Activated T-helper 1 cell treated with anti-CD3 and anti-CD28 coated beads, Interleukin-2, amount 50 U/mL, for 16 hours (primary cell): ENCODE measurements at regions not wholly inside any gene's neighbourhood (a gene's known extent, or its start where the extent isn't known, plus 50 kb on each side); places are given as distances from the start of the nearest gene placed in this dataset.

Source experiments
- DNase-seq, 2 donors: peaks; one replicate each; pipeline ENCODE4 v3.0.0-alpha.2; 2020; ENCODE audit warnings: low read depth in 1 of 2, low spot score in 1 of 2

DNA sequence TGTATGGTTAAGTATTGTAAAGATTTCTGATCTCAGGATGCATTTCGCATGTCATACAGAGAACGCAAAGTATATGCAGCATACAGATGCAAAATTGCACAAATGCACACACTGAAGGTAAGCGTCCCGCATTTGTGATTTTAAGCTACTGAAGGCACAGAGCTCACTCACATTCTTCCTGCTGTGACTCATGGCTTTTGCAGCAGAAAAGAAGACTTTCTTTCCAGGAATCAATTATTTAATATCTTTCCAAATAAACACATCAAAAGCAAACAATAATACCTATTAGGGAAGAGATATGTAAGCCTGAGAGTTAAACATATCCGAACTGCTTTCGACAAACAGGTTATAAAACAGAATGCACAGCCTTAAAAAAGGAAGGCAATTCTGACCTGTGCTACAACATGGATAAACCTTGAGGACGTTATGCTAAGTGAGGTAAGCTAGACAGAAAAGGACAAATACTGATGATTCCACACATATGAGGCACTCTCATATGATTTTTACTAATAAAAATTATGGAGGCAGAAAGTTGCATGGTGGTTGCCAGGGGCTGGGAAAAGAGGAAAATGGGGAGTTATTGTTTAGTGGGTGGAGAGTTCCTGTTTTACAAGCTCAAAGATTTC, 109.0 kb downstream of the TFAP2A start:
- no peak for DNase-seq

DNA sequence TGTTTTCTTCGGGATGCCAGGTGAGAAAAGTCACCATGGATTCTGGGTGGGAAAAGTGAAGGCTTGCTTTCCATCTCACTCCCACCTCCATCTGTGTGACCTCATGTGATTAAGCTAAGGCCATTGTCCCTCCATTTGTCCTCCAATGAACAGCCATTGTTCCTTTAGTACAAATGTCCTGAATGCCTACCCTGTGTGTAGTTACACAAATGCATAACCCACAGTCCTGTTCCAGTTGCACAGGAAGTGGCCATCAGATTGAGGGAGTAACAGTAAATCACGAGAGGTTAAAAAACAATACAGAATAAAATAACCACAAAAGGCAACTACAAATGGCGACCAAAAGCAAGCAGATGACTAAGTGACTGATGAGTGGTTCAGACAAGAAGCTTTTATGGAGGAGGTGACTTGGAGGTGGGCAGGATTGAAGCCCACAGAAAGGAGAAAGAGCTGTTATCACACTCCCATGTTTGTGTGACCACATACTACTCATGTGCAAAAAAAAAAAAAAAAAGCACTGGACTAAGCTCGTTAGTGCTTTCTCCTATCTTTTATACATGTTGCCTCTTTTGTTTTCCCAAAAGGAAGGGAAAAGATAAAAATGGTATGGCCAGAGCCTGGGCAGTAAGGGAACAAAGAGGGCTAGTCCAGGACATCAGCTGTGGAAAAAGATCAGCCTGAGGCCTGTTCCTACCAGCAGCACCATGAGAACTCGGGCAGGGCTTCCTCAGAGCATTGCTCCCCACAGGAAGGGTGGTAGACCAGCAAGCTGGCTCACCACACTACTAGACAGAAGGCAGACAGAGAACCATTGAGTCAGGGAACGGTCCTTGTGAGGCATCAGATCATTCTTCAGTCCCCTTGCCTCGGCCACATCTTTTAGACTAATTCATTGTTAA, 111.0 kb downstream of the TFAP2A start:
- no peak for DNase-seq

DNA sequence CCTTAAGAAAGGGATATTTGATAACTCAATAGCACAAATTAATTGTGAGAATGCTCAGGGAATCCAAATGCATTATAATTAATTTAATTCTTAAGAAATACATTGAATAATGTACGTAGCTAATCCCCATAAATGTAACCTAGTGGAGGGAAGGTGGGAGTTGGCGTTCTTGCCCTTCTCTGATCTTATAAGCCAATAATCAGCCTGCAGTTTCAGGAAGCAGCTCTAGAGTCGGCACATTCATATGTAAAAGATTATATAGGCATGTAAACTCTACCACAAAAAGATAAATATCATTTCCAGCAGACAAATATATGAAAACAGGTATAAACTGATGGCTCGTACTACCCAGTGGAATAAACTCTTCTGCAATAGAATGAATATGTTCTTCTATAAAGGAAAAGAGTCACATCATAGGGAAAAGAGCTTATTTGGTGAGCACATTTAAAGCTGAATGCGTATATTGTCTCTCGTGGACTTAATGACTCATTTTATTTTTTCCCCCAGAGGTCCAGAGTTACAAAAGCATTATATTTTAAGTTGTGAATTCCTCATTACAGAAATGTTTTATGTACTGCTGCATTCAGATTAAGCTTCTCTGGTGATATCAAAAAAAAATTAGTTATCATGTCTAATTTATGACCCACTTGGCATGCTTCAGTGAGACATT, 112.2 kb downstream of the TFAP2A start:
- DNase-seq = no peak

DNA sequence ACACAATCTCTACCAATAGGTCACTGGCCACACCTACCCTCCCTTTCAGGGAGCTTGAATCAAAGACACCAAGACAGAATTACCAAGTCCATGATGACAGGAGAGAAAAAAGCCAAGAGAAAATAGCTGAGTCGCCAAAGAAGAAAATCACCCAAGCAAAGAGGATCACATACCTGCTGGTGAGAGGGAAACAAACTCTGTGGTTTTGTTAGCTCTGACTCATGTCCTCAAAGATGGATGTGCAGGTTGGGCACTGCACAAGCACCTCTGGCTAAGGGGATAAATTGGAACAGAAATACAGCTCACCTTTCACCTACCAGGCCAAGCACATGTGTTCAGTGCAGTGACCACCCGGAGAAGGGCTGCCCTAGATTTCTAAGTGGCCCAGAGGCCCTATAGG, 114.8 kb downstream of the TFAP2A start:
- no peak for DNase-seq

DNA sequence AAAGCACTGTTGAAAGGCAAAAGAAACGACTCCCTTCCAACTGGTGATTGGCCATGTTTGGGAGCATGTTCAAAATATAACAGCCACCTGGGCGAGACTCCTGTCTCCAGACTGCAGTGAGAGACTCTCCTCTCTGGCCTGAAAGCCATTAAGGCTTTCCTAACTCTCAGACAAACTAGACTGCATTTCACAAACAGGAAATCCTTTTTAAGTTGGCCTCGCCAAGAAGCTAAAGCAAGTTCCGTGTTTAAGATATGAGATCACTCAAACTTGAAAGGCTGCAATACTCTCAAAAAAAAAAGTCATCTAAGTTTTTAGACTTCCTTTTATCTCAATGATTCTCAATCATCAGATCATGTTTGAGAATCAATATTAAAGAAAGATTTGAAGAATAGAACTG, 117.0 kb downstream of the TFAP2A start:
- DNase-seq = no peak

DNA sequence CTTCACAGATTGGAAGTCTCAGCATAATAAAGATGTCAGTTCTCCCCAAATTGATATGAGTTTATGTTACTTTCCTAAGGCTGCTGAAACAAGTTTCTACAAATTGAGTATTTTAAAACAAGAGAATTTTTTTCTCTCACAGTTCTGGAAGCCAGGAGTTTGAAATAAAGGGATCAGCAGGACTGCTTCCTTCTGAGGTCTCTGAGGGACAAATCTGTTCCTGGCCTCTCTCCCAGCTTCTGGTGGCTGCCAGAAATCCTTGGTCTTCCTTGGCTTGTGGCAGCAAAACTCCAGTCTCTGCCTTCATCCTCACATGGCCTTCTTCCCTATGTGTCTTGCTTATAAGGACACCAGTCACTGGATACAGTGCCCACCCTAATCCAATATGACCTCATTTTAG, 136.1 kb downstream of the TFAP2A start:
- DNase-seq = no peak

DNA sequence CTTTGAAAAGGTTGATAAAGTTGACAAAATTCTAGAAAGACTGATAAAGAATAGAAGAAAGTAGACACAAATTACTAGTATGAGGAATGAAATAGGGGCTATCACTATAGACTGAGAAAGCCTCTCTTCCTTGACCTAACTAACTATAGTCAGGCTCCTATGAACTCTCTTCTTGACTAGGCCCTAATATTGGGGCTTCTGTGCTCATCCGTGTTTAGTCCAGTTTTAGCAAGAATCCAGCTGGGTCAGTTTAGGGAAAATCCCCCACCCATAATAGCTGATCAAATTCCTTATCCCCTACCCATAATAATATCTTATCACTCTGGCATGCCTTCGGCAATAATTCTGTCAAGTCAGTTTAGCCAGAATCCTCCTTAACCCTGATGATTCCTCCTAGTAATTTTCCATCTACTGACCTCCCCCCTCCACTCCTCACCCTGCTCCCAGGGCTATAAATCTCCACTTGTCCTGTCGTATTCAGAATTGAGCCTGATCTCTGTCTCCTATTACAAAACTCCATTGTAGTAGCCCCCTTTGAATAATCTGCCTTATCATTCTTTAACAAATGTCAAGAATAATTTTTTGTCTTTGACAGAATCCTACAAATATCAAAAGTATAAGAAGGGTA, 138.1 kb downstream of the TFAP2A start:
- DNase-seq = no peak

DNA sequence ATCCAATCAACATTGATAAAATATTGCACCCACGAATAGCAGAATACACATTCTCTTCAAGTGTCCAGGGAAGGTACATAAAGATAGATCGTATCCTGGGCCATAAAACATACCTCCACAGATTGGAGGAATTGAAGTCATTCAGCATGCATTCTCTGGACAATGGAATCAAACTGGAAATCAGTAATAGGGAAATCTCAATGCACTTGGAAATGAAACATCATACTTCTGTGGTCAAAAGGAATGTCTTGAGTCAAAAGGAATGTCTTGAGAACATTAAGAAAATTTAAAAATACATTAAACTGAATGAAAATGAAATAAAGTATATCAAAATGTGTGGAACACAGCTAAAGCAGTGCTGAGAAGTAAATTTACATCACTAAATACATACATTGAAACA, 138.8 kb downstream of the TFAP2A start:
- no peak for DNase-seq

DNA sequence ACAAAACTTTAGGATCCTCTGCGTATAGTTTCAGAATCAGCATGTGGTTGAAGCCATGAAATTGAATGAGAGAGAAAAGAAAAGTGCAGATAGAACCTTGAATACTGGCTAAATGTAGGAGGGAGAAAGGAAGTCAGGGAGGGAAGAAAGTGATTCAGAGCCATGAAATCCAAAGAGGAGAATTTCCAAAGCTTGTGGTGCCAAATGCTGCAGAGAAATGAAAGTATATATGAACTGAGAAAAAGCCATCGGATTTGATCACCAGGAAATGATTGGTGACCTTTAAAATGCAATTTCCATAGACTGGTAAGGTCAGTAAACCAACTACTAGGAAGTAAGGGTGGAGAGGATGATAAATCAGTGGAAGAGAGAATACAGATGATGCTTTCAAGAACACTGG, 142.3 kb downstream of the TFAP2A start:
- no peak for DNase-seq

DNA sequence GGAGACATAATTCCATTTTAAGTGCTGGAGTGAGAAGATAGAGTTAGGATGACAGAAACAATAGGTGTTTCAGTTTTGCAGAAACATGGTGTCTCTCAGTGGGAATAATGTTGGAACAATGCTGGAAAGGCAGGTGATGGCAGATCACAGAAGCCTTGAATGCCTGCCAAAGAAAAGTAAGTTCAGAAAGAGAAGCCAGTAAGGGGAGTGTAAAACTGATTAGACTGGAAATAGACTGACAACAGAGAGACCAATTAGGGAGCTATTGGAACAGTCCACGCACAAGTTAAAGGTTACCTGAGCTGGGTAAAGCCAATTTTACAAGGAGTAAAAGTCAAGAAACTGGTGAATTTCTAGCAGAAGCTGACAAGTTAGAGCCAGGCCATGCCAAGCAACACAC, 142.9 kb downstream of the TFAP2A start:
- DNase-seq = no peak

DNA sequence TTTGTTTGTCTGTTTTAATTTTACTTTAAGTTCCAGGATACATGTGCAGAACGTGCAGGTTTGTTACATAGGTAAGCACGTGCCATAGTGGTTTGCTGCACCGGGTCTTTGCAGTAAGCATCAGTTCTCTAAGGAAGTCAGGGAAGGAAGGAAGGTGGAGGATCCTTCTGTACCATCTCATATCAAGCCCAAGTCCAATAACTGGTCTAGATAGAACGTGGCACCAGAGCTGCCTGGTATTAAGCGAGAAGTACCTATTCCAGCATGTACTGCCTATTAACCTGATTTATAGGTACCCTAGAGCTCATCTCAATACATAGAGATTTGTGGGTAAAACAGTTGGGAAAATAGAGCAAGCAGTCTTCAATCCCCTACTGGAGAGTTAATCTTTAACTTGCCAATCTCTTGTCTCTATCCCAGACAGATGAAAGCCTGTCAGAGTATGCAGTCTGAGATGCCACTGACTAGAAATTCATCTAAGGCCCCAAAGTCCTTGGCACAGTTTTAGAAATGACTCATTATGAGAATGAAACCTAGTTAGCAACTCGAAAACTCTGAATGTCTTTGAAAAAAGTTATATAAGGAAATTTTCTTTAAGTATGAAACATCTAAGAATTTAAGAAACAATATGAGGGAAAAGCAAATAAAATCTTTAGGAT, 144.9 kb downstream of the TFAP2A start:
- DNase-seq = no peak

DNA sequence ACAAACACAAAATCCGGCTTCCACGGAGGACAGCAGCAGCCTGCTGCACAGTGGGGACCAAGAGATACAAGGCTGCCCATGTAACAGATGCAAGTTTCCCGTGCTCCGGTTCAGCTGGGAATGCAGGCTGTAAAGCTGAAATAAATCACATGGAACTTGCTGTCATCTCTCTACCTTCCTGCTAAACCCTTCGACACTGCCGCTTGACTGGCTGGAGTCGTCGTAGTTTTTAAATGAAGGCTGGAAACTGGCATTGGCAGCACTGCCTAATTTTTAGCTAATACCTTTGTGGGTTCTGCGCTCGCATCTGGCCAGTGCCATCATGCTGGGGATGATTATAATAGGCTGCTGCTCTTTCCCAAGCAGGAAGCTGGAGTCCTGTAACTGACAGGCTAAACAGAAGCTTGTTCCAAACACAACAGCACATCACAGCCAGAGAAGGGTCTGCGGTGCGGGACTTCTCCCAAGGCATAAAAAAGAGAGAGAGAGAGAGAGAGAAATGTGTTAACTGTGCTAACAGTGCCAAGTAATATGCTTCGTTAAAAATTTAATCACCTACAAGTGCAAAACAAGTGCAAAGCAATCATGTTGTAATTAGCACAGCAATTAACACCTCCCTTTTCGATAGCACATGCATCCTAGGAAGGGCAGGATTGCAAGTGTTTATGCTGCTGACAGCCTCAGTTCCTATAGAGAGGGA, 146.1 kb downstream of the TFAP2A start:
- no peak for DNase-seq

DNA sequence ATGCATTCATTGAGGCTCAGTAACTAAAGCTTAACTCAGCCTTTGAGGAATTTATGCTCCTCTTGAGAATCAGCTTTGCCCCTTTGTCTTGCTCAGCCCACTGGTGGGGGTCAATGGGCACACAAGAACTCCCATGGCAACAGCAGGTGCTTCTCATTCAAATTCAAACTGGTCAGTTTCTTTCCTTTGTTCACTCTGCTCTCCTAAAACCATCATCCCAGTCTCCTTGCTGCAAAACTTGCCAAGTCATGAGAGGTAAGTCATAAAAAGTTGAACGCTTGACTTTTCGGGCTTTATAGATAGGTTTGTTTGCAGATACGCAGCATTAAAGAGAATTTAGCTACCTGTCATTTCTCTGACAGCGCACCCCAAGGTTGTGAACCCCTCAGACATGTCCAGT, 146.8 kb downstream of the TFAP2A start:
- no peak for DNase-seq

DNA sequence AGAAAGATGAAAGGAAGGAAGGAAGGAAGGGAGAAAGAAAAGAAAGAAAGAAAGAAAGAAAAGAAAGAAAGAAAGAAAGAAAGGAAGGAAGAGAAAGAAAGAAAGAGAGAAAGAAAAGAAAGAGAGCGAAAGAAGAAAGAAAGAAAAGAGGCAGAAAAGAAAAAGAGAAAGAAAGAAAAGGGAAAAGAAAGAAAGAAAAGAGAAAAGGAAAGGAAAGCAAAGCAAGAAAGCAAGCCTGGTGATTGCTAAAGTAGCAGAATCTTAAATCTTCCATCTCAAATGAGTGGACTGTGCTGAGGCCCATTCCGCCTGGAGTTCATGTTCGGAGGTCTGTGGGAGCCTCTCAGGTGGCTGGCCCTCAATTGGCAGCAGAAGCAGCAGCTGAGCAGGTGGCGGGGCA, 148.4 kb downstream of the TFAP2A start:
- no peak for DNase-seq

DNA sequence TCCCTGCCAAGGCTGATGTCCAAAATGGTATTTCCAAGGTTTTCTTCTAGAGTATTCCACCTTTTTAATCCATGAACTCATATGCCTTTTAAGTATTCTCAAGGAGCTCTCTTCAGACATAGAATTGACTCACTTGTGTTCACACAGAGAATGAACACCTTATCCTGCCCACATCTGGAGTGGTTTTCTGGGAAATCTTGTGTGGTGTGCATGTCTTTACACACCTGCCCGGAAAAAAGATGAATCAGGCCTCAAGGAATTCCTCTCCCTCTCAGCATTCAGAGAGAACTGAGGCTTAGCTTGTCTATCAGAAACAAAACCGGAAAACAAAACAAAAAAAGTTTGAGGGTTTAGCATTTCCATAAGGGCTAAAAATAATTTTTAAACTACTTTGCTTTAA, 148.8 kb downstream of the TFAP2A start:
- DNase-seq = no peak

DNA sequence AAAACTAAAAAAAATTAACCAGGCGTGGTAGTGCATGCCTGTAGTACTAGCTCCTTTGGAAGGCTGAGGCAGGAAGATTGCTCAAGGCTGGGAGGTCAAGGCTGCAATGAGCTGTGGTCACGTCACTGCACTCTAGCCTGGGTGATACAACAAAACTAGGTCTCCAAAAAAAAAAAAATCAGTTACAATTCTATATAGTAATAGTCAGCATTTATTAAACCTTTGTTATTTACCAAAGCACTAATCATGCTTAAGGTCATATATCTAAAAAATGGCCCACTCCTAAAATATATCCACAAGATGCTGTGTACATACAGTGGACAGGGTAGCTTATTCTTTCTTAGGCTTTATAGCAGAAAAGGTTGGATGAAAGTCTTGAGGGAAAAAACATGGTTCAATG, 152.4 kb downstream of the TFAP2A start:
- DNase-seq = no peak

DNA sequence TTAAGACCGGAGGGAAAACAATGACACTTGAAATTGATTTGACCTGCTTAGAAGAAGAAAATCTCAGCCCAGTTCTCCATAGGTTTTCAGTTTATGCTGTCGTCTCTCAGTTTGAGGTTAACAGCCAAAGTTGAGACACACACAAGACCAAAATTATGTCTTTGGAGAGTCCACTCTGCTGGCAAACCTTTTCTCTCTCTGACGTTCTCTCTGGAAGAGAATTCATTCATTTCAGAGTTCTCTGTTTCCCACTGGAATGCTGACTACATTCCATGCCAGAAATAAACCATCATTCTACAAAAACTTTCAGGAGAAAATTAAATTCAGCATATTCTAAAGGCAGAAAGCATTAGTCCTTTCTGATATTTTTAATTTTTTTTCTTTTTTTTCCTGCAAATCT, 155.2 kb downstream of the TFAP2A start:
- DNase-seq = no peak

DNA sequence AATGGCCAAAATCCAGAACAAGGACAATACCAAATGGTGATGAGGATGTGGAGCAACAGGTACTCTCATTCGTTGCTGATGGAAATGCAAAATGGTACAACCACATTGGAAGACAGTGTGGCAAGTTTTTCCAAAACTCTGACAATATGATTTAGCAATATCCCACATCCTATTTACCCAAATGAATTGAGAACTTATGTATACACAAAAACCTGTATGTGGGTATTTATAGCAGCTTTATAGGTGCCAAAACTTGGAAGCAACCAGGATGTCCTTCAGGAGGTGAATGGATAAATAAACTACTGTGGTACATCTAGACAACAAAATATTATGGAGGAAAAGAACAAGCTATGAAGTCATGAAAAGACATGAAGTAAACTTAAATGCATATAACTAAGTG, 156.5 kb downstream of the TFAP2A start:
- no peak for DNase-seq

DNA sequence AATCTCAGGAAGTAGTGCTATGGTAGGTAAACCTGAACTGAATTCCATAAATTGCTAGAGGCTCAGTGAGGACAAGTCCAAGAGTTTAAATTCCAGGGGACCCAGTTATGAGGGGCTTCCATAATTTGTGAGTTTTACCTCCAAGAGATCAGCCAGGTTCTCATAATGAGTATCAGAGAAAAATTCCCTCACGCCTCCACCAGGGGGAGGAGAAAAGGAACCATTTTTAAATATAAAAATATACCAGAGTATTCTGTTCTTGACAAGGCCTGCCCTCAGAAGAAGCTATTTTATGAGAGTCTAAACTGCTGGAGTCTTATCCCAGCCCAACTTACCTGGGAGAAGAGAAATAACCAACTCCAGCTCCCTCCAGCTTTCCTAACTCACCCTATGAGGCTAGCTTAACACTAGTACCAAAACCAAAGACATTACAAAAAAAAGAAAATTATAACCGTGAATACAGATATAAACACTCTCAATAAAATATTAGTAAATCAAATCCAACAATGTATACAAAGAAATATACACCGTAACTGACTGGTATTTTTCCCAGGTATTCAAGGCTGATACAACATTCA, 158.7 kb downstream of the TFAP2A start:
- DNase-seq = no peak

DNA sequence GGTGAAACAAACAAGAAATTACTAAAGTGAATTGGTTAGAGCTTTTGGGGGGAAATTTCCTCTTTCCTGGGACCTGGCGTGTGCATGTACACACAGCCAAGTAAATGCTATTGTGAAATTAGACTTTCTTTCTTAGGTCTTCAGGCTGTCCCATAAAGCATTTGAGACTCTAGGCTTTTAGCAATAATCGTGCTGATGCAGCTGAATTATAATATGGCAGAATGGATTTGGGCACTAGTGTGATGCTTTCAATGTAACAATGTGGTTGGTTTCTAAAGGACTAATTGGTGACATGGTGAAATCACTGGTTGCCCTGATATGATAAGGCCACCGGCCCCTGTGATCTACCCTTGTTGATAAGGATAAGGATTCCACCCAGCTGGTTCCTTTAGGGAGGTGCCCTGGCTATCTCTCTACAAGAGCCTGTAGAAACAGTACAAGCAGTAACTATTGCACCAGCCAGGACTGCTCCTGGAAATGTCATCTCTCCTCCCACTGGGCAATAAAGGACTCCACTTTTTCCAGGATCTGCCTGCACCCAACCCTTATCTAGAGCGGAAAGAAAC, 164.1 kb downstream of the TFAP2A start:
- no peak for DNase-seq
